ENCODE measurements at regions not wholly inside any gene's neighbourhood (a gene's known extent, or its start where the extent isn't known, plus 50 kb on each side); places are given as distances from the start of the nearest gene placed in this dataset.
"Not testable (repeated sequence)": the region's sequence is repeated elsewhere in the genome, so short reads cannot be mapped to it uniquely, and the experiment has no call there.

- H3K27ac Mint-ChIP-seq = no peak overlapping the region
- H3K27me3 Mint-ChIP-seq = no peaks in the 10 kb centered on the region
- H3K36me3 Mint-ChIP-seq (ENCODE audit: low read depth) = no peaks in the 10 kb centered on the region
- intact Hi-C loops (cut with micrococcal nuclease) = no loop called here
- H3K4me1 Mint-ChIP-seq (ENCODE audit: low read depth) = no peaks in the 10 kb centered on the region
- no peak overlapping the region for H3K4me3 Mint-ChIP-seq
- peaks cover 13% of the 10 kb centered on the region for H3K9me3 Mint-ChIP-seq
Observed at GRCh38 chr2:103196802-103197201, 435.0 kb downstream of the TMEM182 start.

DNA sequence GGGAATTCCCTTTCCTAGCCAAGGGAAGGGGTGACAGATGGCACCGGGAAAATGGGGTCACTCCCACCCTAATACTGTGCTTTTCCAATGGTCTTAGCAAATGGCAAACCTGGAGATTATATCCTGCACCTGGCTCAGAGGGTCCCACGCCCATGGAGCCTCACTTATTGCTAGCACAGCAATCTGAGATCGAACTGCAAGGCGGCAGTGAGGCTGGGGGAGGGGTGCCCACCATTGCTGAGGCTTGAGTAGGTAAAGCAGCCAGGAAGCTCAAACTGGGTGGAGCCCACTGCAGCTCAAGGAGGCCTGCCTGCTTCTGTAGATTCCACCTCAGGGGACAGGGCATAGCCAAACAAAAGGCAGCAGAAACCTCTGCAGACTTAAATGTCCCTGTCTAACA lies 438.9 kb downstream of the TMEM182 start:
- intact Hi-C loops (cut with micrococcal nuclease); H3K36me3 Mint-ChIP-seq (ENCODE audit: low read depth); H3K27ac Mint-ChIP-seq; H3K4me3 Mint-ChIP-seq; H3K4me1 Mint-ChIP-seq (ENCODE audit: low read depth); H3K27me3 Mint-ChIP-seq: not testable (repeated sequence)
- peaks cover 27% of the 10 kb centered on the region for H3K9me3 Mint-ChIP-seq

GRCh38 chr2:103208916-103209315 lies 447.1 kb downstream of the TMEM182 start:
- Mint-ChIP-seq H3K27ac (no peak overlapping the region), H3K9me3 (peaks cover under 1% of the 10 kb centered on the region), H3K36me3 (ENCODE audit: low read depth) (no peaks in the 10 kb centered on the region), H3K4me3 (no peak overlapping the region), H3K4me1 (ENCODE audit: low read depth) (no peaks in the 10 kb centered on the region), H3K27me3 (no peaks in the 10 kb centered on the region)
- intact Hi-C loops (cut with micrococcal nuclease) = no loop called here

GRCh38 chr2:103213028-103213542 lies 451.3 kb downstream of the TMEM182 start:
- H3K4me3 Mint-ChIP-seq = no peak overlapping the region
- H3K27ac Mint-ChIP-seq = no peak overlapping the region
- no peaks in the 10 kb centered on the region for H3K9me3 Mint-ChIP-seq
- intact Hi-C loops (cut with micrococcal nuclease) = no loop called here
- no peaks in the 10 kb centered on the region for H3K27me3 Mint-ChIP-seq
- H3K4me1 Mint-ChIP-seq (ENCODE audit: low read depth) = no peaks in the 10 kb centered on the region
- H3K36me3 Mint-ChIP-seq (ENCODE audit: low read depth) = no peaks in the 10 kb centered on the region

GRCh38 chr2:103218516-103218915 lies 456.7 kb downstream of the TMEM182 start:
- no peak overlapping the region for H3K27ac Mint-ChIP-seq
- H3K4me3 Mint-ChIP-seq = no peak overlapping the region
- intact Hi-C loops (cut with micrococcal nuclease) = no loop called here
- no peaks in the 10 kb centered on the region for H3K9me3 Mint-ChIP-seq
- H3K27me3 Mint-ChIP-seq = no peaks in the 10 kb centered on the region
- H3K4me1 Mint-ChIP-seq (ENCODE audit: low read depth) = no peaks in the 10 kb centered on the region
- no peaks in the 10 kb centered on the region for H3K36me3 Mint-ChIP-seq (ENCODE audit: low read depth)

DNA sequence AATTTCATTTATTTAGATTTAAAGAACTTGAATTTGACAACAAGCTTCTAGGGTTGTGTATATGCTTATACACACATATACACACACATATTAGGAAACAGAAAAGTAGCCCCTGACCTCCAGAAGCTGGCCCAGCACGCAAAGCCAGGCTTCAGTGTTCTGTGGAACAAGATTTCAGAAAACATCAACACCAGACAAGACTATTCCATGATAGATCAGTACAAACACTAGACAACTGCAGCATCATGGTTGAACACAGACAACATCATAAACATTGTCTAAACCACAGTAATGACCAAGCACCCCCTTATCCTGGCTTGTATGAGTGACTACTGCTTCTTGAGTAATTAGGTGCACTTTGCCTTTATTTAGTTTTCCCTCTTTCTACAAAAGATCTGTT lies 457.6 kb downstream of the TMEM182 start:
- Mint-ChIP-seq H3K27ac (no peak overlapping the region), H3K4me3 (no peak overlapping the region), H3K9me3 (no peaks in the 10 kb centered on the region), H3K4me1 (ENCODE audit: low read depth) (no peaks in the 10 kb centered on the region), H3K36me3 (ENCODE audit: low read depth) (no peaks in the 10 kb centered on the region), H3K27me3 (no peaks in the 10 kb centered on the region)
- intact Hi-C loops (cut with micrococcal nuclease) = no loop called here

DNA sequence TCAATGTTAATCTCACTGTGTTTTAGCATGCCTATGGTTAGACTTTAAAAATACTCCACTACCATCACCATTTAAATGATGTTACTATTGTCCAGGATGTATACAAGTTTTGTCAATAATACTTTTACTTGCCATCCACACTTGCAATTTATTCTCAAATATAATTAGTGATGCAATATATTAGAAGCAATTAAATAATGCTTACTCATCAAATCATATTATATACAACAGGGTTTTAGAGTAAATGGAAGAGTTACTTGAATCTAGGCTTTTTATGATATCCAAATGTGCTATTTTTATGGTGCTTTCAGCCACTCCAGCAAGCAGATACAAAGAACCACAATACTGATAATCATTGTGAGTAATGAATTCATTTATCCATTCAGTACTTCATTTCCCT lies 461.1 kb downstream of the TMEM182 start:
- Mint-ChIP-seq H3K4me1 (ENCODE audit: low read depth) (no peaks in the 10 kb centered on the region), H3K27me3 (no peaks in the 10 kb centered on the region), H3K27ac (no peak overlapping the region), H3K9me3 (no peaks in the 10 kb centered on the region), H3K4me3 (no peak overlapping the region), H3K36me3 (ENCODE audit: low read depth) (no peaks in the 10 kb centered on the region)
- intact Hi-C loops (cut with micrococcal nuclease) = no loop called here

DNA sequence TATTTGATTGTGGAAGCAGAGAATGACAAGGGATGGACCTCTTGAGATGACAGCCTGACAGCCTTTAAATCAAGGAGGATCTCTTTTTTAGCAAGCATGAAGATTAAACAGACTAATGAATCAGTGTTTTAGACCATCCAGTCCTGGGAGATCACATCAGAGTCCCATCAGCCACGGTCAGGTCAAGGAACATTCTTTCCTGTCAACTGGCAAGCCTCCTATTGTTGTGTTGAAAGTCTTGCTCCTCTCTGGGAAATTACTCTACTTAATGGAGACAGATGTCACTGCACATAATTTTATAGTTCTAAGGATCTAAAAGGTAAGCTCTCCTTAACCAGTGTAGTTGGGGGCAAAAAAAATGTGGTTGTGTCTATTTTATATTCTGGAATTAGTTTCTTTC lies 469.0 kb downstream of the TMEM182 start:
- Mint-ChIP-seq H3K4me1 (ENCODE audit: low read depth) (no peaks in the 10 kb centered on the region), H3K4me3 (no peak overlapping the region), H3K27ac (no peak overlapping the region), H3K36me3 (ENCODE audit: low read depth) (no peaks in the 10 kb centered on the region), H3K27me3 (no peaks in the 10 kb centered on the region), H3K9me3 (no peaks in the 10 kb centered on the region)
- intact Hi-C loops (cut with micrococcal nuclease) = no loop called here

DNA sequence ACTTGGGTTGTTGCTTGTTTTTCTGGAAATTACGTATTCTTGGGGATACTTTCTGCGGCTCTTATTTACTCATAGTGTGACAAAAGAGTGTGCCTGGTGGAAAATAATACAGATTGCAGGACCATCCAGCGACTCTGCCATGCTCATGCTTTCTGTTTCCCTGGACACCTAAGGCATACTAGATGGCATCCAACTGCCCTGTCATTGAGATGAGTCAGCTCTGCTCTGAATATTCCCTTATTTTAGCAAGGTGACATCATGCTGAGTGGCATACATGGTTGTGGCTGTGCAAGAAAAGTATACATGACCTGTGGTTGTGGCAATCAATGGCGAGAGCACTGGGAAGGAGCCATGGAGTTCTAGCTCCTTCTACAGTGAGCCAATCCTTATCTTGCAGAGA lies 471.0 kb downstream of the TMEM182 start:
- no peaks in the 10 kb centered on the region for H3K36me3 Mint-ChIP-seq (ENCODE audit: low read depth)
- no peak overlapping the region for H3K27ac Mint-ChIP-seq

GRCh38 chr2:103233691-103234090 lies 471.9 kb downstream of the TMEM182 start:
- Mint-ChIP-seq H3K27ac (no peak overlapping the region), H3K4me1 (ENCODE audit: low read depth) (no peaks in the 10 kb centered on the region), H3K36me3 (ENCODE audit: low read depth) (no peaks in the 10 kb centered on the region), H3K27me3 (no peaks in the 10 kb centered on the region), H3K9me3 (peaks cover 8% of the 10 kb centered on the region), H3K4me3 (no peak overlapping the region)
- intact Hi-C loops (cut with micrococcal nuclease) = no loop called here

More for the DNA sequence above, 471.0 kb downstream of the TMEM182 start:
- intact Hi-C loops (cut with micrococcal nuclease) = no loop called here
- Mint-ChIP-seq H3K27me3 (no peaks in the 10 kb centered on the region), H3K9me3 (peaks cover 1% of the 10 kb centered on the region), H3K4me3 (no peak overlapping the region), H3K4me1 (ENCODE audit: low read depth) (no peaks in the 10 kb centered on the region)

GRCh38 chr2:103235283-103235682 lies 473.5 kb downstream of the TMEM182 start:
- Mint-ChIP-seq H3K27ac (no peak overlapping the region), H3K9me3 (peaks cover 8% of the 10 kb centered on the region), H3K4me1 (ENCODE audit: low read depth) (no peaks in the 10 kb centered on the region), H3K36me3 (ENCODE audit: low read depth) (no peaks in the 10 kb centered on the region), H3K4me3 (no peak overlapping the region), H3K27me3 (no peaks in the 10 kb centered on the region)
- intact Hi-C loops (cut with micrococcal nuclease) = no loop called here

- no peak overlapping the region for H3K27ac Mint-ChIP-seq
- H3K4me3 Mint-ChIP-seq = no peak overlapping the region
- intact Hi-C loops (cut with micrococcal nuclease) = no loop called here
- H3K27me3 Mint-ChIP-seq = no peaks in the 10 kb centered on the region
- H3K4me1 Mint-ChIP-seq (ENCODE audit: low read depth) = no peaks in the 10 kb centered on the region
- H3K9me3 Mint-ChIP-seq = peaks cover 26% of the 10 kb centered on the region
- H3K36me3 Mint-ChIP-seq (ENCODE audit: low read depth) = no peaks in the 10 kb centered on the region
Observed at GRCh38 chr2:103249462-103249861, 487.6 kb downstream of the TMEM182 start.

- H3K27ac Mint-ChIP-seq = no peak overlapping the region
- no peaks in the 10 kb centered on the region for H3K36me3 Mint-ChIP-seq (ENCODE audit: low read depth)
- H3K4me3 Mint-ChIP-seq = no peak overlapping the region
- intact Hi-C loops (cut with micrococcal nuclease) = no loop called here
- peaks cover 26% of the 10 kb centered on the region for H3K9me3 Mint-ChIP-seq
- H3K4me1 Mint-ChIP-seq (ENCODE audit: low read depth) = no peaks in the 10 kb centered on the region
- no peaks in the 10 kb centered on the region for H3K27me3 Mint-ChIP-seq
Observed at GRCh38 chr2:103252781-103253180, 490.9 kb downstream of the TMEM182 start.

GRCh38 chr2:103254611-103255010 lies 492.8 kb downstream of the TMEM182 start:
- no peak overlapping the region for H3K4me3 Mint-ChIP-seq
- no peak overlapping the region for H3K27ac Mint-ChIP-seq
- H3K9me3 Mint-ChIP-seq = peaks cover 25% of the 10 kb centered on the region
- H3K27me3 Mint-ChIP-seq = no peaks in the 10 kb centered on the region
- no peaks in the 10 kb centered on the region for H3K4me1 Mint-ChIP-seq (ENCODE audit: low read depth)
- intact Hi-C loops (cut with micrococcal nuclease) = no loop called here
- H3K36me3 Mint-ChIP-seq (ENCODE audit: low read depth) = no peaks in the 10 kb centered on the region

GRCh38 chr2:103264058-103264768 lies 502.4 kb downstream of the TMEM182 start:
- Mint-ChIP-seq H3K9me3 (peaks cover 22% of the 10 kb centered on the region), H3K4me3 (no peak overlapping the region), H3K27me3 (no peaks in the 10 kb centered on the region), H3K27ac (no peak overlapping the region), H3K4me1 (ENCODE audit: low read depth) (no peaks in the 10 kb centered on the region), H3K36me3 (ENCODE audit: low read depth) (no peaks in the 10 kb centered on the region)
- intact Hi-C loops (cut with micrococcal nuclease) = no loop called here
